ENCODE measurements at regions not wholly inside any gene's neighbourhood (a gene's known extent, or its start where the extent isn't known, plus 50 kb on each side); places are given as distances from the start of the nearest gene placed in this dataset.

DNA sequence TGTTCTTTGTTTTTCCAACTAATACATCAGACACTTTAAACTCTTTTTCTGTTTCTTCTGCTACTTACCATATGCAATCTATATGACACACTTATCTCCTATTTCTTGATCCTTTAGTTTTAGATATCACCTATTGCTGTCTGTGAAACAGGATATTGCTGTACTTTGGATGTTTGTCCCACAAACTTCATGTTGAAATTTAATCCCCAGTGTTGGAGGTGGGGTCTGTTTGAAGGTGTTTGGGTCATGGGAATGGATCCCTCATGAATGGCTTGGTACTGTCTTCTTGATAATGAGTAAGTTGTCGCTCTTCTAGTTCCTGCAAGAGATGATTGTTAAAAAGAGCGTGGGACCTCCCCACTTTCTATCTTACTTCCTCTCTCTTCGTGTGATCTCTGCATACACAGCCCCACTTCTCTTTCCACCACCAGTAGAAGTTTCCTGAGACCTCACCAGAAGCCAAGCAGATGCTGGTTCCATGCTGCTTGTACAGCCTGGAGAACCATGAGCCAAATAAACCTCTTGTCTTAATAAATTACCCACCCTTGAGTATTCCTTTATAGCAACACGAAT lies 244.2 kb downstream of the NHLRC3 start:
- Histone ChIP-seq H3K27ac (ENCODE audit: low read length) (no peak overlapping the region), H3K4me3 (ENCODE audit: low read length in 2 of 2) (no peak overlapping the region), H3K9me3 (ENCODE audit: control insufficient read depth in 2 of 2, low read length in 2 of 2) (no peaks in the 10 kb centered on the region), H3K9ac (ENCODE audit: low read length in 2 of 2) (no peak overlapping the region), H3K36me3 (ENCODE audit: control insufficient read depth in 2 of 2, insufficient read depth in 2 of 2, low read length in 2 of 2) (no peaks in the 10 kb centered on the region), H3K4me1 (ENCODE audit: control insufficient read depth, insufficient read depth, low read length) (no peaks in the 10 kb centered on the region), H3K27me3 (ENCODE audit: control insufficient read depth in 1 of 2, insufficient read depth in 2 of 2, low read length in 2 of 2) (no peaks in the 10 kb centered on the region)

DNA sequence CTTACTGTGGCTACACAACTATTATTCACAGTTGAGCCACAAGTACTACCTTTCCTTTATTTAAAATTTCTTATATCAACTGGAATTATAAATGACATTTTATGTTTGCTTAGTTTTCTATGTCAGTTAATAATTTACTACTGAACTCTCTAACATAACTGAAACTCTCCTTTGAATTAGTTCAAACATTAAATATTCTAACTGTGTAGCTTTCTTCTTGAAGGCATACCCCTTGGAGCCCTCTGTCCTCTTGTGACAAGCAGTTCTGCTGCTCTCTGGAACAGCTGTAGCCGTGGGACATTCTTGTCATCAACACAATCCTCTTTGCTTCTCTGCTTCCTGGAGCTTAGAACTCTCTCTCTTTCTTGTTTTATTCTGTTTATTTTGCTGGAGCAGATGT lies 244.8 kb downstream of the NHLRC3 start:
- H3K27me3 ChIP-seq (ENCODE audit: control insufficient read depth in 1 of 2, insufficient read depth in 2 of 2, low read length in 2 of 2) = no peaks in the 10 kb centered on the region
- no peak overlapping the region for H3K27ac ChIP-seq (ENCODE audit: low read length)
- no peaks in the 10 kb centered on the region for H3K36me3 ChIP-seq (ENCODE audit: control insufficient read depth in 2 of 2, insufficient read depth in 2 of 2, low read length in 2 of 2)
- H3K4me1 ChIP-seq (ENCODE audit: control insufficient read depth, insufficient read depth, low read length) = no peaks in the 10 kb centered on the region
- H3K9ac ChIP-seq (ENCODE audit: low read length in 2 of 2) = no peak overlapping the region
- no peak overlapping the region for H3K4me3 ChIP-seq (ENCODE audit: low read length in 2 of 2)
- H3K9me3 ChIP-seq (ENCODE audit: control insufficient read depth in 2 of 2, low read length in 2 of 2) = no peaks in the 10 kb centered on the region

DNA sequence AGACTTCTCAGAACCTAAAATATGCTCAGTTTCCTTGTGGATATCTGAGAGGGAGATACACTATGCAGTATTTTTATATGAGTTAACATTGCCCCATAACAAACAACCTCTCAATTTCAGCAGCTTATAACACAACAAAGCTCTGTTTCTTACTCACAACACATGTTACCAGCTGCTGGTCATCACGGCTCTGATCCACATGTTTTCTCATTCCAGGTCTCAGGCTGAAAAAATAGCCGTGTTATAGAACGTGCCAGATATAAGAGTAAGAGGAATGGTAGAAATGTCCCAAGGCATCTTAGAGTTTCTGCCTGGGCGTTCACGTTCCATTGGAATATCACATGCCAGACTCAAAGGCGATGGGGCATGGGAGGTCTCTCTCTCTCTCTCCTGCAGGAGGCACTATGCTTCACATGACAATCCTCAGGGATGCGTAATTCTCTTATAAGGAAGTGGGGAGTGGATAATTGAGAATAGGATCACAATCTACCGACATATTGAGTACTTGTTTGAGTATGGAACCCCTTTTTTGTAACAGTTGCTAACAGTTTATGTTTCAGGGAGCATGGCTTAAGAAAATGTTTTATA lies 246.6 kb downstream of the NHLRC3 start:
- Histone ChIP-seq H3K27me3 (ENCODE audit: control insufficient read depth in 1 of 2, insufficient read depth in 2 of 2, low read length in 2 of 2) (no peaks in the 10 kb centered on the region), H3K9ac (ENCODE audit: low read length in 2 of 2) (no peak overlapping the region), H3K36me3 (ENCODE audit: control insufficient read depth in 2 of 2, insufficient read depth in 2 of 2, low read length in 2 of 2) (no peaks in the 10 kb centered on the region), H3K27ac (ENCODE audit: low read length) (no peak overlapping the region), H3K9me3 (ENCODE audit: control insufficient read depth in 2 of 2, low read length in 2 of 2) (no peaks in the 10 kb centered on the region), H3K4me3 (ENCODE audit: low read length in 2 of 2) (no peak overlapping the region), H3K4me1 (ENCODE audit: control insufficient read depth, insufficient read depth, low read length) (no peaks in the 10 kb centered on the region)

Measured in stomach smooth muscle (tissue), 2 donors.